ENCODE measurements at regions not wholly inside any gene's neighbourhood (a gene's known extent, or its start where the extent isn't known, plus 50 kb on each side); places are given as distances from the start of the nearest gene placed in this dataset.

DNA sequence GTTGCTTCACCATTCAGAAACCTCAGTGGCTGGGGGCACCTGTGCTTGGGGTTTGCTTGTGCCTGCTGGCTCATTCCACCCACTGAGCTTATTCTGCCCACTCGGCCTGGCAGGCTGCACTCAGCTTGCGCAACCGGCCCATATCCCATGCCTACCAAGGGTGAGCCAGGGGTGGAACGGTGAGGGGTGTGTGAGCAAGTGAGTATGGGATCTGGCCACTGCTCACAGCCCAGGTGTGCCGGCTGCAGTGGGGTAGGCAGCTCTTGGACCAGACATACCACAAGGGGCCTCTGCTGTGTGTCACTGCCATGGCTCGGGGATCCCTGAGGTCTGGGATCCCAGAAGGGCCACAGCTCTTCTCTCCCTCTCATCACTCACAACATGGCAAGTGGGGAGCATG is 1000.5 kb upstream of the CRIM1 start:
- no peak for TF ChIP-seq CTCF (IDR thresholded peaks at IDR 0.05)
- Histone ChIP-seq H3K4me3 (no peak overlapping the region), H3K27ac (no peak overlapping the region)
- DNase-seq (ENCODE audit: low spot score): no peak

DNA sequence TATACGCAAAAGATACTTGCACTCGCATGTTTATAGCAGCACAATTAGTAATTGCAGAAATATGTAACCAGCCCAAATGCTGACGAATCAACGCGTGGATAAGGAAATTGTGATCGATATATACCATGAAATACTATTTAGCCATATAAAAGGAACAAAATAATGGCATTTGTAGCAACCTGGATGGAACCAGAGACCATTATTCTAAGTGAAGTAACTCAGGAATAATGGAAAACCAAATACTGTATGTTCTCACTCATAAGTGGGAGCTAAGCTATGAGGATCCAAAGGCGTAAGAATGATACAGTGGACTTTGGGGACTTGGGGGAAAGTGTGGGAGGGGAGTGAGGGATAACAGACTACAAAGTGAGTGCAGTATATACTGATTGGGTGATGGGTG is 1008.0 kb upstream of the CRIM1 start:
- Histone ChIP-seq H3K27ac (no peak overlapping the region), H3K4me3 (no peak overlapping the region)
- DNase-seq (ENCODE audit: low spot score): no peak
- TF ChIP-seq CTCF (IDR thresholded peaks at IDR 0.05): no peak

GRCh38 chr2:35343135-35343534 is 1012.4 kb upstream of the CRIM1 start:
- H3K4me3 ChIP-seq: no peak overlapping the region
- TF ChIP-seq CTCF (IDR thresholded peaks at IDR 0.05): no peak
- DNase-seq (ENCODE audit: low spot score): no peak

GRCh38 chr2:35339211-35339610 is 1016.4 kb upstream of the CRIM1 start:
- DNase-seq (ENCODE audit: low spot score): no peak
- H3K27ac ChIP-seq: no peak overlapping the region
- H3K4me3 ChIP-seq: no peak overlapping the region
- no peak for TF ChIP-seq CTCF (IDR thresholded peaks at IDR 0.05)

More at GRCh38 chr2:35343135-35343534, 1012.4 kb upstream of the CRIM1 start:
- no peak overlapping the region for H3K27ac ChIP-seq

GRCh38 chr2:35337922-35338321 is 1017.7 kb upstream of the CRIM1 start:
- Histone ChIP-seq H3K27ac (no peak overlapping the region), H3K4me3 (no peak overlapping the region)
- no peak for TF ChIP-seq CTCF (IDR thresholded peaks at IDR 0.05)
- DNase-seq (ENCODE audit: low spot score): no peak

DNA sequence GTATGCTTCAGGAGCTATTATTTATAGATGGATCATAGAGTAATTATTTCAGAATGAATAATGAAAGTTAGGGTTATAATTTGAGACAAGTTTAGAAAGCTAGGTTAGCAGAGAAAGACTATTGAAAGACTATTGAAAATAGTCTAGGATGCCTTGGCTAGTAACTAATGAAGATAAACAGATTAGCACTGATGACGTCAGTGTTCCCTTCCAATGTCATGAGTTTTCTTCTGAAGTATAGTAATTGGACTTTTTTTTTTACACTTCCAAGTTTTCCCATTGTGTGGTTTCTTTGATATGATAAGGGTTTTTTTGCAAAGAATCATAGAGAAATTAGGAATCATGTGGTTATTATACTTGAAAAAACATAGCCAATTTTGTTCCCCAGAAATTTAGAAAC is 1041.5 kb upstream of the CRIM1 start:
- DNase-seq (ENCODE audit: low spot score): no peak
- H3K27ac ChIP-seq: no peak overlapping the region
- no peak for TF ChIP-seq CTCF (IDR thresholded peaks at IDR 0.05)
- no peak overlapping the region for H3K4me3 ChIP-seq

DNA sequence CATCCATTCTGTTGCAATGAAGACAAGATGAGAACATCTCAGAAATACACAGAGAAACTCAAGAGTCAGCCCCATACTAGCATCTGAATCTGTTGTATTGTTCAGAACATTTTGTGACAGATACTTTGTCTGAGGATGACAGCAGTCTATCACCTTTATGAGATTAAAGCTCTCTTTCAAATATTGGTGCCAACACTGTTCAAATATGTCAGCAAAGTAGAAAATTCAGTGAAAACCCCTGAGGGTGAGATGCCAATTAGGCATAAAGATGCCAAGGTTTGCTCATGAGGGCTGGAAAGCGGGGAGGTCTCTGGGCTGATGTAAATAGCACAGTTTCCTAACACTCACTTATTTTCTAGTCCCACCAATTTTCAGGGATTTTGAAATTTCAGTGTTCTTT is 1054.2 kb upstream of the CRIM1 start:
- no peak for DNase-seq (ENCODE audit: low spot score)
- no peak overlapping the region for H3K27ac ChIP-seq
- no peak overlapping the region for H3K4me3 ChIP-seq
- TF ChIP-seq CTCF (IDR thresholded peaks at IDR 0.05): no peak
